DOHH2 (cell line): ENCODE measurements at regions not wholly inside any gene's neighbourhood (a gene's known extent, or its start where the extent isn't known, plus 50 kb on each side); places are given as distances from the start of the nearest gene placed in this dataset.

Experiments
- H3F3A ChIP-seq: fragments of 200-600 bp; sonication (generic), shearing (Covaris generic); 2 replicates; pipeline ENCODE4 v1.6.0; 2016; ENCODE audit warnings: antibody characterized with exemption, mild to moderate bottlenecking; ENCODE audit not compliant: control insufficient read depth, insufficient read depth
- H3K27ac ChIP-seq: fragments of 200-600 bp; sonication (generic); 2 replicates; pipeline ENCODE4 v1.5.1; 2014; ENCODE audit warnings: low read depth, mild to moderate bottlenecking, low read length, moderate library complexity
- H3K27me3 ChIP-seq: fragments of 200-600 bp; sonication (generic); 2 replicates; pipeline ENCODE4 v1.6.1; 2014; ENCODE audit warnings: mild to moderate bottlenecking, low read length, mixed read lengths; ENCODE audit not compliant: control insufficient read depth
- H3K36me3 ChIP-seq: fragments of 200-600 bp; sonication (generic); 2 replicates; pipeline ENCODE4 v1.6.1; 2014; ENCODE audit warnings: mild to moderate bottlenecking, low read length, moderate library complexity, mixed read lengths; ENCODE audit not compliant: control insufficient read depth
- H3K4me1 ChIP-seq: fragments of 200-600 bp; sonication (generic); 2 replicates; pipeline ENCODE4 v1.6.1; 2014; ENCODE audit warnings: mild to moderate bottlenecking, low read length, mixed read lengths; ENCODE audit not compliant: control insufficient read depth
- H3K4me2 ChIP-seq: fragments of 200-600 bp; sonication (generic); 2 replicates; pipeline ENCODE4 v1.6.0; 2014; ENCODE audit warnings: mild to moderate bottlenecking, low read length, moderate library complexity
- H3K4me3 ChIP-seq: fragments of 200-600 bp; sonication (generic); 2 replicates; pipeline ENCODE4 v1.5.1; 2014; ENCODE audit warnings: mild to moderate bottlenecking, low read length, mixed read lengths
- H3K79me2 ChIP-seq: fragments of 200-600 bp; sonication (generic); 2 replicates; pipeline ENCODE4 v1.6.1; 2014; ENCODE audit warnings: mild to moderate bottlenecking, low read length, mixed read lengths; ENCODE audit not compliant: control insufficient read depth
- H3K9me2 ChIP-seq: fragments of 200-600 bp; sonication (generic); replicated peaks from 2 replicates; pipeline ENCODE4 v1.6.1; 2014; ENCODE audit warnings: mild to moderate bottlenecking, low read length, mixed read lengths; ENCODE audit not compliant: control insufficient read depth
- H3K9me3 ChIP-seq: fragments of 200-600 bp; sonication (generic); 2 replicates; pipeline ENCODE4 v1.6.1; 2014; ENCODE audit warnings: antibody characterized with exemption, low read length, mixed read lengths; ENCODE audit not compliant: control insufficient read depth, insufficient read depth
- H4K20me1 ChIP-seq: fragments of 200-600 bp; sonication (generic); 2 replicates; pipeline ENCODE4 v1.6.0; 2014; ENCODE audit warnings: low read depth, mild to moderate bottlenecking, antibody characterized with exemption, low read length, moderate library complexity; ENCODE audit not compliant: control insufficient read depth, insufficient read depth
- EZH2phosphoT487 ChIP-seq: fragments of 200-600 bp; sonication (generic); IDR thresholded peaks from 2 replicates; pipeline ENCODE4 v1.6.1; 2017; ENCODE audit warnings: borderline replicate concordance, mild to moderate bottlenecking, antibody characterized with exemption, low read length, moderate library complexity, mixed read lengths
- TF ChIP-seq, protein P1 (sequence below): fragments of 200-600 bp; sonication (generic); IDR thresholded peaks from one replicate; pipeline ENCODE4 v1.5.1; 2014; ENCODE audit warnings: antibody characterized with exemption, mild to moderate bottlenecking, low read depth, low read length; ENCODE audit not compliant: poor library complexity, severe bottlenecking

DNA sequence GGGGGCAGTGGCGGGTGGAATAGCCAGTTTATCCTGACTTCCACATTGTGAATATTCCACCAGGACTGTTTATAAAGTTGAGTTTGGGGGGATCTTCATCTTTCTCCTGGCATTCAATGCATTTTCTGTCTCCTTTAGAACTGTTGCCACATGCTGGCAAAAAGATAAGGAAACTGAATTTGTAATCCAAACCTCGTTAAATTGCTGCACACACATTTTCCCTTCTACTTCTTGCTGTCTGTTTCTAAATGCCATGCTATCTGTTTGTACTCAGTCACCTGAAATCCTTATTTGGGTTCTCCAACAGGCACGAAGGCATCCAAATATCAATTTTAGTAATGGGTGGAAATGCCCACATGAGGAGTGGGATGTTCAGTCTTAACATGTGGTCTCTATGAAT, 180.2 kb upstream of the CCN2 start:
- Histone ChIP-seq H3K4me1 (peaks cover 60% of the 10 kb centered on the region), H4K20me1 (no peaks in the 10 kb centered on the region), H3K36me3 (no peaks in the 10 kb centered on the region), H3K27ac (no peak overlapping the region), H3K79me2 (no peaks in the 10 kb centered on the region), H3K9me2 (no peaks in the 10 kb centered on the region), H3K4me3 (peak overlapping the region; percentile 11; the same call in 1 of the 2 replicates), H3K27me3 (no peaks in the 10 kb centered on the region), H3F3A (peaks cover 6% of the 10 kb centered on the region), H3K9me3 (no peaks in the 10 kb centered on the region), H3K4me2 (peak overlapping the region; percentile 25)
- TF ChIP-seq, protein P1, sequence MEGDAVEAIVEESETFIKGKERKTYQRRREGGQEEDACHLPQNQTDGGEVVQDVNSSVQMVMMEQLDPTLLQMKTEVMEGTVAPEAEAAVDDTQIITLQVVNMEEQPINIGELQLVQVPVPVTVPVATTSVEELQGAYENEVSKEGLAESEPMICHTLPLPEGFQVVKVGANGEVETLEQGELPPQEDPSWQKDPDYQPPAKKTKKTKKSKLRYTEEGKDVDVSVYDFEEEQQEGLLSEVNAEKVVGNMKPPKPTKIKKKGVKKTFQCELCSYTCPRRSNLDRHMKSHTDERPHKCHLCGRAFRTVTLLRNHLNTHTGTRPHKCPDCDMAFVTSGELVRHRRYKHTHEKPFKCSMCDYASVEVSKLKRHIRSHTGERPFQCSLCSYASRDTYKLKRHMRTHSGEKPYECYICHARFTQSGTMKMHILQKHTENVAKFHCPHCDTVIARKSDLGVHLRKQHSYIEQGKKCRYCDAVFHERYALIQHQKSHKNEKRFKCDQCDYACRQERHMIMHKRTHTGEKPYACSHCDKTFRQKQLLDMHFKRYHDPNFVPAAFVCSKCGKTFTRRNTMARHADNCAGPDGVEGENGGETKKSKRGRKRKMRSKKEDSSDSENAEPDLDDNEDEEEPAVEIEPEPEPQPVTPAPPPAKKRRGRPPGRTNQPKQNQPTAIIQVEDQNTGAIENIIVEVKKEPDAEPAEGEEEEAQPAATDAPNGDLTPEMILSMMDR: no peak
- no peak for TF ChIP-seq EZH2phosphoT487

DNA sequence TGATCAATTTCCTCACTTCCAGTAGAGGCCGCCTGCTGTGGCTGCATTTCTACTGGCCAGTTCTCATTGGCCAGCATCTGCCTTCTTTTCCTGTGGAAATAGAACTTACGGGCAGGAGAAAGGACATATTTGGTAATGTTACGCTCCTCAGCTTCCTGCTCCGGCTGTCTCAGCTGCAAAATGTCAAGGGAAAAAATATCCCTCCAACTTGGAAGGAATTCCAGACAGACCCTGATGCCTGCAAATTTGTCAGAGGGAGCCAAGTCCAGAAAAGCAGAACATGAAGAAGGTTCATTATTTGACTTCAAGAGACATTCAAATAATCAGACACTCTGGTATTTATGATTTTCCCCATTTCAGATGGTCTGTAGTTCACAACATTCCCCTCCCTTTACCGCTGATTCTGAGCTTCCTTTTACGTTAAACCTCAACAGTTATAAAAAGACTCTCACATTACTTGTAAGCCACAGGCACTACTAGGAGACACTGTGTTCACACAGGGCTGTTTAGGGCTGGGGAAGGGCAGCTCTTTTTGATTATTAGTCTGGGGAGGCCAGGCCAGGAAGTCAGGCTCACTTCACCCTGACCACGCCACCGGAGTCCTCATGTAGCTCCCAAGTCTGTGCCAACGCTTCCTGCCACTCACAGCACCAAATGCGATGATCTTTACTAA, 179.6 kb upstream of the CCN2 start:
- H3K9me3 ChIP-seq: no peaks in the 10 kb centered on the region
- H3K27ac ChIP-seq: no peak overlapping the region
- H3K4me2 ChIP-seq: peak overlapping the region; percentile 25
- no peaks in the 10 kb centered on the region for H3K36me3 ChIP-seq
- H4K20me1 ChIP-seq: no peaks in the 10 kb centered on the region
- TF ChIP-seq, protein P1: no peak
- peaks cover 6% of the 10 kb centered on the region for H3F3A ChIP-seq
- H3K79me2 ChIP-seq: no peaks in the 10 kb centered on the region
- H3K4me3 ChIP-seq: peak overlapping the region; percentile 11; the same call in 1 of the 2 replicates
- peaks cover 54% of the 10 kb centered on the region for H3K4me1 ChIP-seq
- no peaks in the 10 kb centered on the region for H3K27me3 ChIP-seq
- no peaks in the 10 kb centered on the region for H3K9me2 ChIP-seq

DNA sequence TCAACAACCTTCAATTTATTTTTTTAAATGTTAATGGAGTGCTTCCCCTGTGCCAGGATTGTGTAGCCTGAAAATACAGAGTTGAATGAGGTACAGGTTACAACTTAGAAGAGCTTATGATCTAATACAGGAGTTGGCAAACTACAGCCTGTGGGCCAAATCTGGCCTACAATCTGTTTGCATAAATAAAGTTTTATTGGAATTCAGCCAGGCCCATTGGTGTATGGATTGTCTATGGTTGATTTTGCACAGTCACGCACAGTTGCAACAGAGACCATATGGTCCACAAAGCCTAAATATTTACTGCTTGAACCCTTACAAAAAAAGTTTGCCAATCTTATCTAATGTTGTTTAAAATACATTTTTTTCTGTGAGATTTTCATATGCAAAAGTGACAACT, 177.3 kb upstream of the CCN2 start:
- Histone ChIP-seq H3K9me3 (no peaks in the 10 kb centered on the region), H3K4me1 (peaks cover 32% of the 10 kb centered on the region), H3K36me3 (no peaks in the 10 kb centered on the region), H3K4me2 (no peak overlapping the region), H3K27ac (no peak overlapping the region), H3K4me3 (no peak overlapping the region), H3K9me2 (no peaks in the 10 kb centered on the region), H3K79me2 (no peaks in the 10 kb centered on the region), H3F3A (peaks cover 4% of the 10 kb centered on the region), H4K20me1 (no peaks in the 10 kb centered on the region), H3K27me3 (no peaks in the 10 kb centered on the region)
- TF ChIP-seq EZH2phosphoT487: no peak
- TF ChIP-seq, protein P1: no peak
